Glutamatergic neuron (in vitro differentiated cells): ENCODE measurements at regions not wholly inside any gene's neighbourhood (a gene's known extent, or its start where the extent isn't known, plus 50 kb on each side); places are given as distances from the start of the nearest gene placed in this dataset.
A peak's percentile ranks its signal among the peaks of the same experiment; 100 is the strongest.

Source experiments
- DNase-seq: peaks from one replicate; pipeline ENCODE4 v3.0.0; 2022
- H3K27ac Mint-ChIP-seq: one replicate; pipeline ENCODE4 v1.8.0; 2020; ENCODE audit warnings: mild to moderate bottlenecking, mixed read lengths, inconsistent platforms; ENCODE audit not compliant: unreplicated experiment
- H3K27me3 Mint-ChIP-seq: one replicate; pipeline ENCODE4 v1.8.0; 2020; ENCODE audit warnings: mild to moderate bottlenecking, moderate library complexity, mixed read lengths, inconsistent platforms; ENCODE audit not compliant: unreplicated experiment
- H3K36me3 Mint-ChIP-seq: one replicate; pipeline ENCODE4 v1.8.0; 2020; ENCODE audit warnings: mild to moderate bottlenecking, mixed read lengths, inconsistent platforms; ENCODE audit not compliant: unreplicated experiment
- H3K4me1 Mint-ChIP-seq: one replicate; pipeline ENCODE4 v1.8.0; 2020; ENCODE audit warnings: mild to moderate bottlenecking, low read depth, mixed read lengths, inconsistent platforms; ENCODE audit not compliant: unreplicated experiment
- H3K4me3 Mint-ChIP-seq: one replicate; pipeline ENCODE4 v1.8.0; 2020; ENCODE audit warnings: mild to moderate bottlenecking, mixed read lengths, inconsistent platforms; ENCODE audit not compliant: unreplicated experiment
- H3K9me3 Mint-ChIP-seq: one replicate; pipeline ENCODE4 v1.8.0; 2020; ENCODE audit warnings: mild to moderate bottlenecking, moderate library complexity, mixed read lengths, inconsistent platforms; ENCODE audit not compliant: unreplicated experiment
- CTCF ChIP-seq: fragments of 200-600 bp; sonication (generic); IDR thresholded peaks from one replicate; pipeline ENCODE4 v1.5.0; 2021; ENCODE audit not compliant: partially characterized antibody, unreplicated experiment

DNA sequence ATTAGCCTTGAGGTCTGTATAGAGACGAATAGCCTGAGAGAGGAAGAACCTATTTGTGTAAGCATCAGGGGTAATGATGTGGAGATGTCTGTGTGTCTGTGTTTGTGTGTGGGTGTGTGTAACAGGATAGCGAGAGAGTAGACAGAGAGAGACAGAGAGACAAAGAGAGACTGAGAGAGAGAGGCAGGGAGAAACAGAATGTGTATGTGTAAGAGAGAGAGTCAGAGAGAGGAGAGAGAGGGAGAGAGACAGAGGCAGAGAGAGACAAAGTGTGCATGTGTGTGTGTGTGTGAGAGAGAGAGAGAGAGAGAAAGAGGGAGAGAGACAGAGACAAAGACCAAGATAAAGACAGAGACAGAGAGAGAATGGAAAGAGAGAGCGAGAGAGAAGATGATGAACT lies 396.1 kb downstream of the PAX1 start:
- DNase-seq = no peak
- no peaks in the 10 kb centered on the region for H3K4me1 Mint-ChIP-seq
- H3K9me3 Mint-ChIP-seq = no peaks in the 10 kb centered on the region
- TF ChIP-seq CTCF = no peak
- no peaks in the 10 kb centered on the region for H3K27me3 Mint-ChIP-seq
- no peak overlapping the region for H3K4me3 Mint-ChIP-seq
- H3K36me3 Mint-ChIP-seq = no peaks in the 10 kb centered on the region
- H3K27ac Mint-ChIP-seq = no peak overlapping the region

DNA sequence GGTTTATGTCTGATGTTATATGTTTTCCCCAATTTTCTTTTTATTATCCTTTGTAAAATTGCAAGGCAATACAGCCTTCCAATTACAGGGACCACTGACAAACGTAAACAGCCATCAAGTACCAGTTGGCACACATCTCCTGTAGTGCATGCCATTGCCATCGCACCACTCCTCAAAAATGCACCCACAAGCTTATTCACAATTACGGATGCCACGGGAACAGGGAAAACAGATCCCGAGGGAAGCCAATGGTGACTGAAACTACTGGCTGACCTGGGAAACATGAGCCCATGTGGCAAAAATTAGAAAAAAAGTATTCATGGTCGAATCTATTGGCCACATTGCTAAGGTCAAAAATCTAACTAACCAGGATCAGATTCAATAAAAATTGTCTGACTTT lies 395.2 kb downstream of the PAX1 start:
- DNase-seq = no peak
- TF ChIP-seq CTCF = no peak
- Mint-ChIP-seq H3K27ac (no peak overlapping the region), H3K36me3 (no peaks in the 10 kb centered on the region), H3K27me3 (no peaks in the 10 kb centered on the region), H3K9me3 (no peaks in the 10 kb centered on the region), H3K4me1 (no peaks in the 10 kb centered on the region), H3K4me3 (no peak overlapping the region)

GRCh38 chr20:22099348-22099747 lies 393.9 kb downstream of the PAX1 start:
- peaks cover 4% of the 10 kb centered on the region for H3K36me3 Mint-ChIP-seq
- H3K27me3 Mint-ChIP-seq = no peaks in the 10 kb centered on the region
- no peak for TF ChIP-seq CTCF
- no peak overlapping the region for H3K27ac Mint-ChIP-seq
- no peak overlapping the region for H3K4me3 Mint-ChIP-seq
- H3K9me3 Mint-ChIP-seq = no peaks in the 10 kb centered on the region
- no peak for DNase-seq
- H3K4me1 Mint-ChIP-seq = no peaks in the 10 kb centered on the region

- no peak for DNase-seq
Measured at GRCh38 chr20:22098511-22098910, 393.0 kb downstream of the PAX1 start.

GRCh38 chr20:22093122-22093521 lies 387.7 kb downstream of the PAX1 start:
- Mint-ChIP-seq H3K4me3 (no peak overlapping the region), H3K27ac (no peak overlapping the region), H3K4me1 (no peaks in the 10 kb centered on the region), H3K36me3 (peaks cover 18% of the 10 kb centered on the region), H3K9me3 (peaks cover 10% of the 10 kb centered on the region), H3K27me3 (no peaks in the 10 kb centered on the region)
- DNase-seq = no peak
- no peak for TF ChIP-seq CTCF

More at GRCh38 chr20:22098511-22098910, 393.0 kb downstream of the PAX1 start:
- peak; percentile 25 for TF ChIP-seq CTCF
- Mint-ChIP-seq H3K4me1 (no peaks in the 10 kb centered on the region), H3K36me3 (peaks cover 5% of the 10 kb centered on the region), H3K27me3 (no peaks in the 10 kb centered on the region), H3K27ac (no peak overlapping the region), H3K4me3 (no peak overlapping the region), H3K9me3 (no peaks in the 10 kb centered on the region)
